Lower leg skin (tissue), 4 donors: ENCODE measurements at regions not wholly inside any gene's neighbourhood (a gene's known extent, or its start where the extent isn't known, plus 50 kb on each side); places are given as distances from the start of the nearest gene placed in this dataset.

Source experiments
- DNase-seq, 2 donors: peaks; one replicate each; pipeline ENCODE4 v3.0.0-alpha.2; 2019; ENCODE audit warnings: low spot score in 2 of 2
- H3K4me3 ChIP-seq: fragments of 200-600 bp; sonication (generic); 2 replicates; pipeline ENCODE4 v1.5.1; 2017; ENCODE audit warnings: mild to moderate bottlenecking, low read depth; ENCODE audit not compliant: poor library complexity, severe bottlenecking
- CTCF ChIP-seq, 3 donors: fragments of 450-650 bp; IDR thresholded peaks; one replicate each; pipeline ENCODE4 v1.5.1; 2016; ENCODE audit warnings: antibody characterized with exemption in 3 of 3, mild to moderate bottlenecking in 3 of 3, moderate library complexity in 2 of 3
- POLR2A ChIP-seq, 2 donors: fragments of 450-650 bp; IDR thresholded peaks; one replicate each; pipeline ENCODE4 v1.6.1; 2016 to 2017; ENCODE audit warnings: antibody characterized with exemption in 2 of 2, mild to moderate bottlenecking in 1 of 2, moderate library complexity in 1 of 2
- WGBS, 2 donors: methylation state at CpG; one replicate each; pipeline ENCODE4 v1.1.5; 2018; 5-methylcytosine and 5-hydroxymethylcytosine counted together
- intact Hi-C: fragments of 100-400 bp; cut with DNase I; formaldehyde crosslinking; loops from one replicate; pipeline ENCODE4 v1.15.0; 2023; ENCODE audit warnings: low total_unique reads

GRCh38 chr1:2927393-2928360 is 93.6 kb upstream of the ACTRT2 start:
- DNase-seq = no peak
- H3K4me3 ChIP-seq = no peak overlapping the region
- intact Hi-C loops = no loop called here
- TF ChIP-seq POLR2A (IDR thresholded peaks at IDR 0.05) = no peak
- TF ChIP-seq CTCF (IDR thresholded peaks at IDR 0.05) = no peak
- WGBS, 2 donors = 51 to 55% methylated on average over 40 of the region's 40 CpGs

- TF ChIP-seq CTCF (IDR thresholded peaks at IDR 0.05) = no peak
- TF ChIP-seq POLR2A (IDR thresholded peaks at IDR 0.05) = no peak
- DNase-seq = no peak
- WGBS, 2 donors = 46 to 57% methylated on average over 23 to 37 of the region's 42 CpGs
- intact Hi-C loops = no loop called here
- H3K4me3 ChIP-seq = no peak overlapping the region
Observed at GRCh38 chr1:2928366-2929325, 92.6 kb upstream of the ACTRT2 start.

- intact Hi-C loops = no loop called here
- WGBS, 2 donors = 73 to 77% methylated on average over 5 of the region's 5 CpGs
Observed at GRCh38 chr1:2929335-2929734, 91.9 kb upstream of the ACTRT2 start.

GRCh38 chr1:2930016-2930815 is 91.1 kb upstream of the ACTRT2 start:
- WGBS, 2 donors = 51% methylated on average over 40 to 41 of the region's 41 CpGs
- no peak for DNase-seq
- intact Hi-C loops = no loop called here

More at GRCh38 chr1:2929335-2929734, 91.9 kb upstream of the ACTRT2 start:
- no peak overlapping the region for H3K4me3 ChIP-seq
- DNase-seq = no peak
- TF ChIP-seq POLR2A (IDR thresholded peaks at IDR 0.05) (no peak), CTCF (IDR thresholded peaks at IDR 0.05) (no peak)

More at GRCh38 chr1:2930016-2930815, 91.1 kb upstream of the ACTRT2 start:
- TF ChIP-seq POLR2A (IDR thresholded peaks at IDR 0.05) (no peak), CTCF (IDR thresholded peaks at IDR 0.05) (no peak)
- H3K4me3 ChIP-seq = no peak overlapping the region
